22Rv1 (cell line): ENCODE measurements at regions not wholly inside any gene's neighbourhood (a gene's known extent, or its start where the extent isn't known, plus 50 kb on each side); places are given as distances from the start of the nearest gene placed in this dataset.

Experiments
- H3K27ac ChIP-seq: fragments of 450-650 bp; 2 replicates; pipeline ENCODE4 v1.5.1; 2017
- ZFX ChIP-seq: fragments of 450-650 bp; IDR thresholded peaks from 2 replicates; pipeline ENCODE4 v1.6.1; 2017; ENCODE audit warnings: antibody characterized with exemption, borderline replicate concordance
- TF ChIP-seq, protein P1 (sequence below): fragments of 450-650 bp; IDR thresholded peaks from 2 replicates; pipeline ENCODE4 v1.5.1; 2017; ENCODE audit warnings: mild to moderate bottlenecking

DNA sequence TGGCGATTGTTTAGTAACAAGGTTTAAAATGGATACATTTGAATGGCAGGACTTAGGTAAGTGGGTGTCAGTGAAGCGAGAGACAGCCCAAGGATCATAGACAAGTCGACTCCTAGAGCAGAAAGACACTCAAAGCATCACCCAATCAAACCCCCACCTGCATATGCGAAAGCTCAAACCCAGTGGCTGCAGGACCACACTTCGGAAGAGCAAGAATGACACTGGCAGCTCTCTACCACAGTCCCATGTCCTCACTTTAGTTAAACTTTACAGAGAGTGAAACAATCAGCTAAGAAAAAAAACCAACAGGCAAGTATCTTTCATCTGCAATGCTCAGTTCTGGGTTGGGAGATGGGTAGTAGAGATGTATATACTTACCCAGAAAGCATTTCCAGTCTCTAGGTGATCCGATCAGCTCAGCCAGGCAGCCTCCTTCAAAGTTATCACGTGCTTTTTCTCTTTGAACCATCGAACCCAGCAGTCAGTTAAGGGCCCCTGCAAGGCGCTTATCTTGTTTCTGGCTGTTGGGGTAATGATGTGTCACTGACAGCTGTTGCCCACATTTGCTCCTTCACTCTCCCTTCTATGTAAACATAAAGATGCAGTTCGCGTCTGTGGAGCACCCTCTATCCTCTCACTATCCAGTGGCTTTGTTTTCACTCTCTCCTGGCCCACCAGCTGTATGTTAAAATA, 357.5 kb upstream of the ID2 start:
- TF ChIP-seq, protein P1, sequence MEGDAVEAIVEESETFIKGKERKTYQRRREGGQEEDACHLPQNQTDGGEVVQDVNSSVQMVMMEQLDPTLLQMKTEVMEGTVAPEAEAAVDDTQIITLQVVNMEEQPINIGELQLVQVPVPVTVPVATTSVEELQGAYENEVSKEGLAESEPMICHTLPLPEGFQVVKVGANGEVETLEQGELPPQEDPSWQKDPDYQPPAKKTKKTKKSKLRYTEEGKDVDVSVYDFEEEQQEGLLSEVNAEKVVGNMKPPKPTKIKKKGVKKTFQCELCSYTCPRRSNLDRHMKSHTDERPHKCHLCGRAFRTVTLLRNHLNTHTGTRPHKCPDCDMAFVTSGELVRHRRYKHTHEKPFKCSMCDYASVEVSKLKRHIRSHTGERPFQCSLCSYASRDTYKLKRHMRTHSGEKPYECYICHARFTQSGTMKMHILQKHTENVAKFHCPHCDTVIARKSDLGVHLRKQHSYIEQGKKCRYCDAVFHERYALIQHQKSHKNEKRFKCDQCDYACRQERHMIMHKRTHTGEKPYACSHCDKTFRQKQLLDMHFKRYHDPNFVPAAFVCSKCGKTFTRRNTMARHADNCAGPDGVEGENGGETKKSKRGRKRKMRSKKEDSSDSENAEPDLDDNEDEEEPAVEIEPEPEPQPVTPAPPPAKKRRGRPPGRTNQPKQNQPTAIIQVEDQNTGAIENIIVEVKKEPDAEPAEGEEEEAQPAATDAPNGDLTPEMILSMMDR: no peak
- TF ChIP-seq ZFX: no peak
- H3K27ac ChIP-seq: no peak overlapping the region

DNA sequence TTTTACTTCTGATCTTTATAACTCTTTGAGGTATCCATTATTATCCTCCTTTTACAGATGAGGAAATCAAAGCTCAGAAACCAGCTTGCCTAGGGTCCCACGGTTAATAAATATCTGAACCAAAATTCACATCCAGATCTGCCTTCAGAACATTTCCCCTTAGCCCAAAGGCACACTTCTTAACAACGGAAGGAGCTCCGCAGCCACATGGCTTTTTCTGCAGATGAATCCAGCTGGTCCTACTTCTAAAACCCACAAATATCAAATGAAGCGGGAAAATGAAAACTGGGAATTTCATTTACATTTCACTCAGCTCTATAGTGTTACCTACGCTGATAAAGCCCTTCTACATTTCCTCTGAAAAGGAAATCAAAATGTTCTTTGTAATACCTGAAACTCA, 357.0 kb upstream of the ID2 start:
- H3K27ac ChIP-seq: no peak overlapping the region
- TF ChIP-seq, protein P1: no peak
- no peak for TF ChIP-seq ZFX

DNA sequence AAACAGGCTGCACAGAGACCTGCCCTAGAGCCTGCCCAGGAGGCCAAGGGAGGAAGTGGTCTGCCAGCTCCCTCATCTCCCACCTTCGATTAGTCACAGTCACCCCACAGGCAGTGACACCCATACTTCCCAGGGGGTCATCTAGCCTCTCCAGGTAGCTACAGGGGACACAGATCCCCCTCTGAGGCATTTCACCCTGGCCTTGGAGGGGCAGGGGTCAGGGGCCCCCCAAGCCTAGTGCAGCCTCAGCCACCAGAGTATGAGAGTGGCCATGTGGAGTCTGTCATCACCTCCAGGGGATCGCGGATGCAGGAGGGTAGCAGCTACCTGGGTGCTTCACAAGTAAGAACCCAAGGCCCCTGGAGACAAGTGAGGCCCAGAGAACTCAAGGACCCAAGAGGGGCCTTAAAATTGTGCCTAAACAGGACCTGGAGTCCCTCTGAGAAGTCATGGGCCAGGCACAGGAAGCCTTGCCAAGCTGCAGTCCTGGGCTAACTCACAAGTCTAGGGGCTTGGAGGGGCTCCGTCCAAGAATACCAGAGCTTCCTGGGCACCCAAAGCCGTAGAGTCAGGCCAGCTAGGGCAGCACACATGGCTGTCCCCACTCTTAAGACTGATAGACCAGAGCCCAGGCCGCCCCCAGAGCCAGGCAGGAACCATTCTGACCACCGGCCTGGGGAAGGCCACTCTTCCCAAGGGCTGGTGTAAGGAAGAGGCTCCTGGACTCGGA, 354.3 kb upstream of the ID2 start:
- no peak overlapping the region for H3K27ac ChIP-seq

DNA sequence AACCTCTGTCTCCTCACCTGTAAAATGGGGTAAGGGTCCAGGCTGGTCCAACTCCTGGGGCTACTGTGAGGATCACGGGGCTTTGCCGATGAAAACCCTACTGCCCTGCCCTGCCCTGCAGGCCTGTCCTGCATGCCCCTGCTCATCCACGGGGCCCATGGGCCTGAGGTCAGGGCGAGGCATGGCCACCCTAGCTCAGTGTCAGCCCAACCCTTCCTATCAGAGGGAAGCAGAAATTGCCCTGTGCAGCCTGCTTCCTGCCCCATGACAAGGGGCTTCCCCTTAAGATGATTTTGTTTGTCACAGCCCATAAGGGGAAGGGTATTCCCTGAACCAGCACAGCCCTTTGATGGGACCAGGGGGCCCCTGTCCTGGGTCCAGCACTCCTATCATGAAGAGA, 353.6 kb upstream of the ID2 start:
- TF ChIP-seq, protein P1: no peak
- no peak for TF ChIP-seq ZFX
- no peak overlapping the region for H3K27ac ChIP-seq

More for the DNA sequence above, 354.3 kb upstream of the ID2 start:
- TF ChIP-seq, protein P1: no peak
- no peak for TF ChIP-seq ZFX

DNA sequence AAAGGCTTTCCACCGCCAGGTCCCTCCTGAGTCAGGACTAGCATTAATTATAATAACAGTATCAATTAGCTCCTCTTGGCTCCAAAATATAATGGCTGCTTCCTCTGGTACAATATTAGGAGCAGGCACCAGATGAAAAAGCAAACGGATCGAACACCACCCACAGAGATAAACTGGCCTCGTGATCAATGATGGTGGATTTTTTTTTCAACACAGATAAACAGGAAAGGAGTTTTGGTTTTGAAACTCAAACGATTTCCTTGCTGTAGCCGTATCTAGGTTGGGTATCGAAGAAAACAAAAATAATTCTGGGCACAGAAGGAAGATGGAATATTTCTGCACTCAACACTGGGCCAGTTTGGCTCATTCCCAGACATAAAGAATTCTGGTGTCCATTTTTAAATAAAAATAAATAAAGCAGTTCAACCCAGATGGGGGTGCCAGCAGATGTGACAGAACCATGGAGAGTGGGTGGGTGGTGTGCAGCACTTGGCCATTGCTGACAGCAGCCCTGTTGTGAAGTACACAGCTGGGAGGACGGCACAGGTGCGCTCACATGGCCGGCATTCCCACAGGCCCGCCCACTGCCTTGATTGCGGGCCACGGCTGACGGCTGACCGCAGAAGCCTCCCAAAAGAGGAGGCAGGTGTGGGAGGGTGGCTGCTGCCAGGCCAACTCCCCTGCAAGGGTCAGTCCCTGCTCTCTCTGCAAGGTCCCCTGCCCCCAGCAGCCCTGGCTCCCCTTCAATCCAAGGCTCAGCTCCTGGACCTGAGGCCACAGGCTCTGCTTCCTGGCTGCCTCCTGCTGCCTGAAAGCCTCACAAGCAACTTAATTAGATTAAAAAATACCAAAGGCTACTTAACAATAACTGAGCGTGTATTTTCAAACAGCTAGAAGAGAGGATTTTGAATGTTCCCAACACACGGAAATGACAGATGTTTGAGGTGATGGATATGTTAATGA, 351.9 kb upstream of the ID2 start:
- no peak overlapping the region for H3K27ac ChIP-seq
- TF ChIP-seq, protein P1: no peak
- no peak for TF ChIP-seq ZFX

DNA sequence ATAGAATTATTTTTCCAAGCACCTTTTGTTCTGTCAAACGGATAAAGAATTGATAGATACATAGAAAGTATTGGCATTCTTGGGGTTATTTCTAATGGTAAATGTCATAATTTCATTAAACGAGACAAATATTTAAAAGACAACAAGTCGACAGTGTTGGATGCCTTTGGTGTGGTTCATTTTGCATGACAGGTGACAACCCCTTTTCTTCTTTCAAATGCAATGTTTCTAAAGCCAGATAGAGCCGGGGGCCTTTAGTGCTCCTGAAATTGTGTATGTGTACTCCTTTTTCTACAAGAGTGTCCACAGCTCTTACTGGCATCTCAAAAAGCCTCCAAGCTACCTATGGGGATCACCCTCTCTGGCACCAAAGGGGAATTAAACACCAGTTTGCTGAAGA, 350.8 kb upstream of the ID2 start:
- no peak overlapping the region for H3K27ac ChIP-seq
- TF ChIP-seq ZFX: no peak
- TF ChIP-seq, protein P1: no peak
